ENCODE measurements at regions not wholly inside any gene's neighbourhood (a gene's known extent, or its start where the extent isn't known, plus 50 kb on each side); places are given as distances from the start of the nearest gene placed in this dataset.

DNA sequence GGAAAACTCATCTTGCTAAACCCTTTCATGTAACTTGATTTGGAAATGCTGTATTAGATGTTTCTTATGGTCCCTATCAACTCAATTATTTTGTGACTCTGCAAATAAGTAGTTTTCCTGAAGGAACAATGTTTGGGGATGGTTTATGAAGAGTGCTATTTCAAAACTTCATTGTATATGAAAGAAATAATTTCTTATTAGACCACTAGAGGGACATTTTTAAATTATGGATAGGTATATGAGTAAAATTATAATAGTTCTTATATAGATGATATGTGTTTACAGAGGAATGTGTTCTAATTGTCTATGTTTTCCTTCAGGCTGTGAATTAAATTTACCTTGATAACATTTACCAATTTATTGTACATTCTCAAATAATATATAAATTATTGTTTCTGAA lies 509.4 kb upstream of the RAG2 start:
- no peak for DNase-seq
- intact Hi-C loops (cut with micrococcal nuclease; ENCODE audit: unreplicated experiment): no loop called here
- Mint-ChIP-seq H3K9me3 (ENCODE audit: low read depth, unreplicated experiment) (no peaks in the 10 kb centered on the region), H3K27me3 (ENCODE audit: unreplicated experiment) (no peaks in the 10 kb centered on the region), H3K27ac (ENCODE audit: unreplicated experiment) (no peak overlapping the region), H3K4me3 (ENCODE audit: low read depth, unreplicated experiment) (no peak overlapping the region), H3K4me1 (ENCODE audit: low read depth, unreplicated experiment) (peaks cover 13% of the 10 kb centered on the region), H3K36me3 (ENCODE audit: insufficient read depth, unreplicated experiment) (no peaks in the 10 kb centered on the region)
- TF ChIP-seq, protein P1, sequence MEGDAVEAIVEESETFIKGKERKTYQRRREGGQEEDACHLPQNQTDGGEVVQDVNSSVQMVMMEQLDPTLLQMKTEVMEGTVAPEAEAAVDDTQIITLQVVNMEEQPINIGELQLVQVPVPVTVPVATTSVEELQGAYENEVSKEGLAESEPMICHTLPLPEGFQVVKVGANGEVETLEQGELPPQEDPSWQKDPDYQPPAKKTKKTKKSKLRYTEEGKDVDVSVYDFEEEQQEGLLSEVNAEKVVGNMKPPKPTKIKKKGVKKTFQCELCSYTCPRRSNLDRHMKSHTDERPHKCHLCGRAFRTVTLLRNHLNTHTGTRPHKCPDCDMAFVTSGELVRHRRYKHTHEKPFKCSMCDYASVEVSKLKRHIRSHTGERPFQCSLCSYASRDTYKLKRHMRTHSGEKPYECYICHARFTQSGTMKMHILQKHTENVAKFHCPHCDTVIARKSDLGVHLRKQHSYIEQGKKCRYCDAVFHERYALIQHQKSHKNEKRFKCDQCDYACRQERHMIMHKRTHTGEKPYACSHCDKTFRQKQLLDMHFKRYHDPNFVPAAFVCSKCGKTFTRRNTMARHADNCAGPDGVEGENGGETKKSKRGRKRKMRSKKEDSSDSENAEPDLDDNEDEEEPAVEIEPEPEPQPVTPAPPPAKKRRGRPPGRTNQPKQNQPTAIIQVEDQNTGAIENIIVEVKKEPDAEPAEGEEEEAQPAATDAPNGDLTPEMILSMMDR (IDR thresholded peaks at IDR 0.05; ENCODE audit: unreplicated experiment): no peak
- no TSS peak for BruUV-seq (replicated peaks)
- CTCF ChIA-PET: no interaction called here

DNA sequence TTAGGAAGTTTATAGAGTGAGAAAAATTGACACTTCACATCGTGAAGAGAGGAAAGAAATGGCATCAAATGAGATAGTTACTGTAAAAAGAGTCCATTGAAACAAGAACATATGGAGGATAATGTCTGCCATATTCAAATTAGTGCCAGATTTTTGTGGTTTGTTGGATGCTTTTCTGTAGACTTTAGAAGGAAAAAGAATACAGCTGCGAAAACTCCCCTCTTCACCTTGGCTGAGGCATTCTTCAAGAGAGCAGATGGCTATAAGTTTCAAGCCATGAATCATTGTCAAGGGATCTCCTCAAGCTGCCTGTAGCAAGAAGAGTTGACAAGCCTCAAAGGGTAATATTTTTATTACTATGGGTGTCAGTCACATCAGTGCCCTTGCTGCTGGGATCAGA lies 507.4 kb upstream of the RAG2 start:
- CTCF ChIA-PET: no interaction called here
- Mint-ChIP-seq H3K4me1 (ENCODE audit: low read depth, unreplicated experiment) (peaks cover 5% of the 10 kb centered on the region), H3K9me3 (ENCODE audit: low read depth, unreplicated experiment) (no peaks in the 10 kb centered on the region), H3K27ac (ENCODE audit: unreplicated experiment) (no peak overlapping the region), H3K27me3 (ENCODE audit: unreplicated experiment) (no peaks in the 10 kb centered on the region), H3K4me3 (ENCODE audit: low read depth, unreplicated experiment) (no peak overlapping the region), H3K36me3 (ENCODE audit: insufficient read depth, unreplicated experiment) (no peaks in the 10 kb centered on the region)
- no peak for DNase-seq
- no TSS peak for BruUV-seq (replicated peaks)
- intact Hi-C loops (cut with micrococcal nuclease; ENCODE audit: unreplicated experiment): no loop called here
- TF ChIP-seq, protein P1 (IDR thresholded peaks at IDR 0.05; ENCODE audit: unreplicated experiment): no peak

DNA sequence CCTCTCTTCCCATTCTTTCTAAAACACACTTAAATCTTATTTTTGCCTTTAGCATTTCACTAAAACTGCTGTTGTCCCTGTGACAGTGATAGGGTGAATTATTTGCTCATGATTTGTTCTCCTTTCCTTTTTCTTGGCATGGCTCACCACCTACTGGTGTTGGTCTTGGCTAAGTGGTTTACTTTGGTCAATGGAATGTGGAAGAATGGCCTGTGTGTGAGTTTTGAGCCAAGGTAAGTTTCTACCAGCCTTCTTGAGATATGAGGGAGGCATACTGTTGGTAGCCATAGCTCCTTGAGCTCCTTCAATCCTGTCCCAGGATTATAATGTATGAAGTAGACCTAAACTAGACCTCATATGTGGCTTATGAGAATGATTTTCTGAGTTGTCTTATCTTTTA lies 506.3 kb upstream of the RAG2 start:
- Mint-ChIP-seq H3K4me3 (ENCODE audit: low read depth, unreplicated experiment) (no peak overlapping the region), H3K4me1 (ENCODE audit: low read depth, unreplicated experiment) (no peaks in the 10 kb centered on the region), H3K27ac (ENCODE audit: unreplicated experiment) (no peak overlapping the region), H3K36me3 (ENCODE audit: insufficient read depth, unreplicated experiment) (no peaks in the 10 kb centered on the region), H3K9me3 (ENCODE audit: low read depth, unreplicated experiment) (no peaks in the 10 kb centered on the region), H3K27me3 (ENCODE audit: unreplicated experiment) (no peaks in the 10 kb centered on the region)
- DNase-seq: no peak
- intact Hi-C loops (cut with micrococcal nuclease; ENCODE audit: unreplicated experiment): no loop called here
- TF ChIP-seq, protein P1 (IDR thresholded peaks at IDR 0.05; ENCODE audit: unreplicated experiment): no peak
- CTCF ChIA-PET: no interaction called here
- BruUV-seq (replicated peaks): no TSS peak

DNA sequence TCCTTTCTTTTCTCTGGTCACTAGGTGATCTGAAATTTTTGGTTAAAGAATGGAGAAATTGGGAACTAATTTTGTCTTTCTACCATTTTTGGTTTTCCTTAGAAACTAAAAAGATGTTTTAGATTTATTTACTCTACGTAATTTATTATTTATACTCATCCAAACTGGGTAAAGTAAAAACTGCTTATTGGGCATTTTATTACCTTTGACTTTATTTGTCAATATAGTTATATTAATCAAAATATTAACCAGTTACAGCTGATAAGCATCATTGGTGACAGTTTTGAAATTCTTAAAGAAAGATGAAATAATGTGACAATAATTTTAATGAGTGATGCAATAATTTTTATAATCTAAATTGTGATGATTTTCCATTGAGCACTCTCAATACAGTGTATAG lies 502.0 kb upstream of the RAG2 start:
- intact Hi-C loops (cut with micrococcal nuclease; ENCODE audit: unreplicated experiment): no loop called here
- Mint-ChIP-seq H3K27me3 (ENCODE audit: unreplicated experiment) (no peaks in the 10 kb centered on the region), H3K4me1 (ENCODE audit: low read depth, unreplicated experiment) (no peaks in the 10 kb centered on the region)

More for the DNA sequence above, 502.0 kb upstream of the RAG2 start:
- H3K36me3 Mint-ChIP-seq (ENCODE audit: insufficient read depth, unreplicated experiment): no peaks in the 10 kb centered on the region
- no peaks in the 10 kb centered on the region for H3K9me3 Mint-ChIP-seq (ENCODE audit: low read depth, unreplicated experiment)
- TF ChIP-seq, protein P1 (IDR thresholded peaks at IDR 0.05; ENCODE audit: unreplicated experiment): no peak
- no peak for DNase-seq
- BruUV-seq (replicated peaks): no TSS peak
- no peak overlapping the region for H3K4me3 Mint-ChIP-seq (ENCODE audit: low read depth, unreplicated experiment)
- no peak overlapping the region for H3K27ac Mint-ChIP-seq (ENCODE audit: unreplicated experiment)
- CTCF ChIA-PET: no interaction called here

All from Calu3 (cell line).